ENCODE measurements at regions not wholly inside any gene's neighbourhood (a gene's known extent, or its start where the extent isn't known, plus 50 kb on each side); places are given as distances from the start of the nearest gene placed in this dataset.
"Not testable (repeated sequence)": the region's sequence is repeated elsewhere in the genome, so short reads cannot be mapped to it uniquely, and the experiment has no call there.

DNA sequence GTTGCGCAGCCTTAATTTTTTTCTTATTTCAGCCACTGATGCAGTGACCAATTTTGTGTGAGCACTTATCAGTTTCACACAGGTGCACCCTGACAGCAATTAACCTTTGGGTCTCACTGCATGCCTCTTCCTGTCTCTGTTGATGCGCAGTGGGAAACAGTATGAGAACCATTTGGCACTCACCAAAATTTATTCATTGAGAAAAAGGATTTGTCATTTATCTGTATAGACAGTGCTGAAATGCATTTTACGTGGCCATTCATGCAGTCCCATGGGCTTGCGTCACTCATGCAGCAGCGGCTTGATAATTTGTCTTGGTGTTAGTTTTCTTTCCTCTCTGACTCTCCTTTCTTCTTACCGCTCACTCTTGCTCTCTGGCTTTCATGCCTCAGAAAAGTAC, 157.5 kb downstream of the C12orf75 start:
- DNase-seq (ENCODE audit: low spot score) (no peak), ATAC-seq (ENCODE audit: low FRiP score) (no peak)

DNA sequence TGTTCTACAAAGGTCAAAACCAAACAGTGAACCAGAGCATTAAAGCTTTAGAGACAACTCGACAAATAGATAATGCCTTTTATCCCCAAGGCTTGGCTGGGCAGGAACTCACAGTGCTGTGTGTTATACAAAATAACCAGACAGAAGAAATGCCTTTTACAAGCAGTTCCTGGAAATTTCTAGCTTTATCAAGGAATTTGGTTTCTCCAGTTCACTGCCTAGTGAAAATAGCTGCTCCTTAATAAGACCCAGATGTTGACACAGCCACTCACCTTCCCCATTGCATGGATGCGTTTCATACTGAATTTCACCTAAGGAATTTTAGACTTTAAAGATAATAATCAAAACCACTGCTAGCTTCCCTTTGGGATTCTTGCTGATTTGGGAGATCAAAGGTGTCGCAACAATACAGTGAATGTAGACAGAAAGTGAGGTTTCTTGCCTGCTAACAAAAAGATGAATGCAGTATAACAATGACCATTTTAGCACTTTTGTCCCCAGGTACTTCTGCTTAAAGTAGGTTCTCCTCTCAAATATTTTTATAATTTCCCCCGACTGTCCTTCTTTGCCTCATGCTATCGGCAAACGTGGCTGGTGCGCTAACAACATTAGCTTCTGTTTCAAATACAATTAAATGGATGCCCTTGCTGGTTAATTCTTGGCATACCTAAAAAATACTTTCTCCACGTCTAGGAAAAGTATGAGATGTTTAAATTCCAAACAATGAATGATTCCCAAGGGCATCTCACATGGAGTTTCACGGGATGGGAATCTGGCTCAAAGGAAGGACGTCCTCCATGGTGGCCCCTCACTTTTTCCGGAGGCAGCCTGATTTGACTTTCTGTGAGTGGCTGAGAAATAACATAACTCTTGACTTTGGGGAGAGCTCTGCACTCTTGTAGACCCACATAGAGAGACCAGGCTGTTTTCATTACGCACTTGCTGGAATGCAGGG, 162.4 kb downstream of the C12orf75 start:
- ATAC-seq (ENCODE audit: low FRiP score) (no peak), DNase-seq (ENCODE audit: low spot score) (no peak)
- TF ChIP-seq, protein P1, sequence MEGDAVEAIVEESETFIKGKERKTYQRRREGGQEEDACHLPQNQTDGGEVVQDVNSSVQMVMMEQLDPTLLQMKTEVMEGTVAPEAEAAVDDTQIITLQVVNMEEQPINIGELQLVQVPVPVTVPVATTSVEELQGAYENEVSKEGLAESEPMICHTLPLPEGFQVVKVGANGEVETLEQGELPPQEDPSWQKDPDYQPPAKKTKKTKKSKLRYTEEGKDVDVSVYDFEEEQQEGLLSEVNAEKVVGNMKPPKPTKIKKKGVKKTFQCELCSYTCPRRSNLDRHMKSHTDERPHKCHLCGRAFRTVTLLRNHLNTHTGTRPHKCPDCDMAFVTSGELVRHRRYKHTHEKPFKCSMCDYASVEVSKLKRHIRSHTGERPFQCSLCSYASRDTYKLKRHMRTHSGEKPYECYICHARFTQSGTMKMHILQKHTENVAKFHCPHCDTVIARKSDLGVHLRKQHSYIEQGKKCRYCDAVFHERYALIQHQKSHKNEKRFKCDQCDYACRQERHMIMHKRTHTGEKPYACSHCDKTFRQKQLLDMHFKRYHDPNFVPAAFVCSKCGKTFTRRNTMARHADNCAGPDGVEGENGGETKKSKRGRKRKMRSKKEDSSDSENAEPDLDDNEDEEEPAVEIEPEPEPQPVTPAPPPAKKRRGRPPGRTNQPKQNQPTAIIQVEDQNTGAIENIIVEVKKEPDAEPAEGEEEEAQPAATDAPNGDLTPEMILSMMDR (IDR thresholded peaks at IDR 0.05) = no peak

More for the DNA sequence above, 157.5 kb downstream of the C12orf75 start:
- TF ChIP-seq, protein P1 (IDR thresholded peaks at IDR 0.05) = no peak

DNA sequence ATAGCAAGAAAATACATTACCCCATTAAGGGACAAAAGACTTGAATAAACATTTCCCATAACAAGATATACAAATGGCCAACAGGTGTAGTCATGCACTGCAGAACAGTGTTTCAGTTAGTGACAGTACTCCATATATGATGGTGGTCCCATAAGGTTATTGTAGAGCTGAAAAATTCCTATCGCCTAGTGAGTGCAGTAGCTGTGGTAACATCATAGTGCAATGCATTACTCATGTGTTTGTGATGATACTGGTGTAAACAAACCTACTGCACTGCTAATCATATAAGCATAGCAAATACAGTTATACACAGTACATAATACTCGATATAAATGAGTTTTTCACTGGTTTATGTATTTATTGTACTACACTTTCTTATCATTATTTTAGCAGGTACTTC, 168.7 kb downstream of the C12orf75 start:
- ATAC-seq (ENCODE audit: low FRiP score) (no peak), DNase-seq (ENCODE audit: low spot score) (no peak)
- TF ChIP-seq, protein P1 (IDR thresholded peaks at IDR 0.05) = no peak

DNA sequence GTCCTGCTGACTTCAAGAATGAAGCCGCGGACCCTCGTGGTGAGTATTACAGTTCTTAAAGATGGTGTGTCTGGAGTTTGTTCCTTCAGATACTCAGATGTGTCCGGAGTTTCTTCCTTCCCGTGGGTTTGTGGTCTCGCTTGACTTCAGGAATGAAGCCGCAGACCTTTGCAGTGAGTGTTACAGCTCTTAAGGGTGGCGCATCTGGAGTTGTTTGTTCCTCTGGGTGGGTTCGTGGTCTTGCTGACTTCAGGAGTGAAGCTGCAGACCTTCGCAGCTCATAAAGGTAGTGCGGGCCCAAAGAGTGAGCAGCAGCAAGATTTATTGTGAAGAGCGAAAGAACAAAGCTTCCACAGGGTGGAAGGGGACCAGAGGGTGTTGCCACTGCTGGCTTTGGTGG, 170.2 kb downstream of the C12orf75 start:
- not testable (repeated sequence) for ATAC-seq (ENCODE audit: low FRiP score); DNase-seq (ENCODE audit: low spot score)

DNA sequence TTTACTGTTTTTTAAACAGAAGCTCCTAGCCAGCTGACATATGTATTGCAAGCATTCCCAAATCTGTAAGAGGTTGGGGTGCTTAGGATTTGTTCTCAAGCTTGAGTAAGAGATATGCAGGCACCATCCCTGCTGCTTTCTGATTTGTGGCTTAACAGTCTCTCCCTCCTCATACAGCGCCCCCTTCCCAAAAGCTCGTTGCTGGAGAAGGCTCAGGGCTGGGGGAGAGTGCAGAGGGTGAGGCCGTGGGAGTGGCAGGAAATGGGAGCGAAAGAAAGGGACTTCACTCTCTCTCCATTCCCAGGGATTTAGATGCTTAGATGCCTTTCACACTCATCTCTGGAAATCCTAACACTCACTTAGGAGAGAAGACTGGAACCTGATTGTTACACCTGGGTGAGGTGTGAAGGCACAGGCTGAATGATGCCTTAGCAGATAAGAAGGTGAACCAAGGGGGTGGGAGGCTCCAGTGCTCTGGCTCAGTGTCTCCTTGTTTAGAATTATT, 172.0 kb downstream of the C12orf75 start:
- TF ChIP-seq, protein P1 (IDR thresholded peaks at IDR 0.05) = no peak
- DNase-seq (ENCODE audit: low spot score) (no peak), ATAC-seq (ENCODE audit: low FRiP score) (no peak)

DNA sequence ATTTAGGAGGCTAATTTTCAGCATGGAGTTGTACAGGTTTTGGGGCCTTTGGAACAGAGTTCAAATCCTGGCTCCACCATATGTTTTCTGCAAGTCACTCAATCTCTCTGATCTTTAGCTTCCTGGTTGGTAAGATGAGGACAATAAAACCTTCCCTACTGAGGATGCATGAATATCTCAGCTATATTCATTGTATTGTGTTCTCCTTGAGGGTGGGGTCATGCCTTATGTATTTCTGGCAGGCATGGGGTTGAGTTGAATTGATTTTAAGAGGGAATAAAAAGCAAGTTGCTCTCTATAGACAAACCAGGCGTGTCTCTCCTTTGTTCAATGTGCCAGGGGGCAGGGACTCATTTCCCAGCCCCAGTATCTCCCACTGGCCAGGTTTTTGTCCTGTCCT, 173.1 kb downstream of the C12orf75 start:
- TF ChIP-seq, protein P1 (IDR thresholded peaks at IDR 0.05) = no peak
- DNase-seq (ENCODE audit: low spot score) = no peak
- ATAC-seq (ENCODE audit: low FRiP score) = no peak

DNA sequence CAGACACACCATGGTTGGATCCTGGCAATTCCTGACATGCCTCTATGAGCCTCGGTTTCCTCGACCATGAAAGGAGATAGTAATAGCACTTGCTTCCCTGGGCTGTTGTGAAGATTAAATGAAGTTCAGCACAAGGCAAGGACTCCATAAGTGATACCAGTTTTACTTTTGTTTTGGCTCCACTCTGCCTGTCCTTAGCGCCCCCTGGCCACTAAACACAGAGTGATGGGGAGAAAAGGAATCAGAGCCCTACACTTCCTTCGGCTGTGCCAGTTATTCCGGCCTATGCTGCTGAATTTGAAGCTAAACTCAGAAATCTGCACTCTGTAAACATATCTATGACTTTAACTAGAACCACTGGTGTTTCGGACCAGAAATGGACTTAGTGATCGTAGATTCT, 173.8 kb downstream of the C12orf75 start:
- DNase-seq (ENCODE audit: low spot score) (no peak), ATAC-seq (ENCODE audit: low FRiP score) (no peak)
- TF ChIP-seq, protein P1 (IDR thresholded peaks at IDR 0.05) = no peak

Measured in omental fat pad (tissue), 3 donors.